PFSK-1 (cell line): ENCODE measurements at regions not wholly inside any gene's neighbourhood (a gene's known extent, or its start where the extent isn't known, plus 50 kb on each side); places are given as distances from the start of the nearest gene placed in this dataset.

Experiments used
- POLR2AphosphoS5 ChIP-seq: IDR thresholded peaks from 2 replicates; pipeline ENCODE4 v1.6.1; 2012; ENCODE audit warnings: low read depth, mild to moderate bottlenecking, control low read depth, low read length, moderate library complexity
- SIN3A ChIP-seq: IDR thresholded peaks from 2 replicates; pipeline ENCODE4 v1.6.1; 2012; ENCODE audit warnings: mild to moderate bottlenecking, low read length, moderate library complexity, borderline replicate concordance; ENCODE audit not compliant: insufficient read depth
- TAF1 ChIP-seq: IDR thresholded peaks from 2 replicates; pipeline ENCODE4 v1.6.1; 2012; ENCODE audit warnings: low read length, control low read depth, borderline replicate concordance; ENCODE audit not compliant: insufficient read depth
- TF ChIP-seq, protein P1 (sequence below), 2 experiments: IDR thresholded peaks; 2 replicates each; pipeline versions ENCODE4 v1.6.1 to v1.8.0; 2011 to 2012; ENCODE audit warnings: low read depth in 2 of 2, low read length in 2 of 2, control low read depth in 1 of 2, inconsistent platforms in 1 of 2, mild to moderate bottlenecking in 1 of 2, moderate library complexity in 1 of 2; ENCODE audit not compliant: insufficient read depth in 1 of 2

DNA sequence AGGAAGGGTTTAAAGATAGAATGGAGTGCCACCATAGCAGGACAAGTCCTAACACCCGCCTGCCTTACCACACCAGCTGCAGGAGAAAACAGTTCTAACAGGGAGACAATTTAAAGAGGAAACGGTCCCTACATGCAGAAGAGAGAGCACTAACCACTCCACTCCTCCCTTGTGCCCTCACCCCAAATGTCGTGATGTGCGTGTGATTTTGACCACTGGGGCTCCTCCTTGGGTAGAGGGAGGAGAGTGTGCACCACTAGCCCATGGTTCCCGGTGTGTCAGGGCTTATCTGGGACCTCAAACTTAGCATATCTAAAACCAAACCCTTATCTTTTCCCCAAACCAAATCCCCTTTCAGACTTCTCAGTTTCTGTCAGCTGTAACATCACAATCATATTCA is 105.5 kb upstream of the CCDC68 start:
- TF ChIP-seq, protein P1, sequence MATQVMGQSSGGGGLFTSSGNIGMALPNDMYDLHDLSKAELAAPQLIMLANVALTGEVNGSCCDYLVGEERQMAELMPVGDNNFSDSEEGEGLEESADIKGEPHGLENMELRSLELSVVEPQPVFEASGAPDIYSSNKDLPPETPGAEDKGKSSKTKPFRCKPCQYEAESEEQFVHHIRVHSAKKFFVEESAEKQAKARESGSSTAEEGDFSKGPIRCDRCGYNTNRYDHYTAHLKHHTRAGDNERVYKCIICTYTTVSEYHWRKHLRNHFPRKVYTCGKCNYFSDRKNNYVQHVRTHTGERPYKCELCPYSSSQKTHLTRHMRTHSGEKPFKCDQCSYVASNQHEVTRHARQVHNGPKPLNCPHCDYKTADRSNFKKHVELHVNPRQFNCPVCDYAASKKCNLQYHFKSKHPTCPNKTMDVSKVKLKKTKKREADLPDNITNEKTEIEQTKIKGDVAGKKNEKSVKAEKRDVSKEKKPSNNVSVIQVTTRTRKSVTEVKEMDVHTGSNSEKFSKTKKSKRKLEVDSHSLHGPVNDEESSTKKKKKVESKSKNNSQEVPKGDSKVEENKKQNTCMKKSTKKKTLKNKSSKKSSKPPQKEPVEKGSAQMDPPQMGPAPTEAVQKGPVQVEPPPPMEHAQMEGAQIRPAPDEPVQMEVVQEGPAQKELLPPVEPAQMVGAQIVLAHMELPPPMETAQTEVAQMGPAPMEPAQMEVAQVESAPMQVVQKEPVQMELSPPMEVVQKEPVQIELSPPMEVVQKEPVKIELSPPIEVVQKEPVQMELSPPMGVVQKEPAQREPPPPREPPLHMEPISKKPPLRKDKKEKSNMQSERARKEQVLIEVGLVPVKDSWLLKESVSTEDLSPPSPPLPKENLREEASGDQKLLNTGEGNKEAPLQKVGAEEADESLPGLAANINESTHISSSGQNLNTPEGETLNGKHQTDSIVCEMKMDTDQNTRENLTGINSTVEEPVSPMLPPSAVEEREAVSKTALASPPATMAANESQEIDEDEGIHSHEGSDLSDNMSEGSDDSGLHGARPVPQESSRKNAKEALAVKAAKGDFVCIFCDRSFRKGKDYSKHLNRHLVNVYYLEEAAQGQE (IDR thresholded peaks at IDR 0.05; ENCODE audit: insufficient read depth in 1 of 2, low read depth in 2 of 2, low read length in 2 of 2) = no peak
- TF ChIP-seq POLR2AphosphoS5 = no peak
- TF ChIP-seq TAF1 = no peak
- TF ChIP-seq SIN3A = no peak
